COLO668 (cell line): ENCODE measurements at regions not wholly inside any gene's neighbourhood (a gene's known extent, or its start where the extent isn't known, plus 50 kb on each side); places are given as distances from the start of the nearest gene placed in this dataset.
"Not testable (repeated sequence)": the region's sequence is repeated elsewhere in the genome, so short reads cannot be mapped to it uniquely, and the experiment has no call there.

ENCODE experiments used
- DNase-seq: peaks from one replicate; lab custom pipeline; 2025; ENCODE audit not compliant: unreplicated experiment; lab: John Stamatoyannopoulos, UW

DNA sequence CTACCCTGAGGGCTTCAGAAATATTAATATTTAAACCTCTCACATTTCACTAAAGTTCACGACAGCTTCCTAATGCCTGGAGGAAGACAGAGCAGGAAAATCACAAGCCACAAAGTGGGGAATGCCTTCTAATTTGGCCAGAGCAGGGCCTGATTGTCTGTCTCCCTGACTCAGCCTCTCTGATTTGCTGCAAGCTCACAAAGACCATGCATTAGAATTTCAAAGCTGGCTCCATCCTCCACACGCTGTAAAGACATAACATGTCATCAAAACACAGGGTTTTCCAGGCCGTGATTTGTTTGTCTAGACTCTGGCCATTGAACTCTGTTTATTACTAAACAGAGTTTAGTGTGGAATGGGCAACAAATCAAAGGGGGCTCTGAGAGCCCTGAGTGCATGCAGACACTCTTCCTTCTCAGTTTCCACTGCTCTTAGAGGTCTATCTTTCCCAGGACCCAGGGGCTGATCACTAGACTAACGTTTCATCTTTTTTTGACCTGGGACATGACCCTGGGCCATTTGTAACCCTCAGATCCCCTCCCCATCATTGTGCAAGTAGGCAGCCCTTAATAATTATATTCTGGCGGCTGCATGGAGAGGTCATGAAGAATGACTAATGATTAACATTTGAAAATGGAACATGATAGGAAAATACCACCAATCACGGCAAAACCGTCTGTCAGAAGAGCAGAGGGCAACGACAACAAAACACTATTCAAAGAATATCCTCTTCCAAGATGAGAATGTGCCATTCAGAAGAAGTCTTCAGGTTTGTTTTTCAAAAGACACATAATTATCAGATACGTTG lies 140.2 kb downstream of the ENC1 start:
- no peak for DNase-seq

DNA sequence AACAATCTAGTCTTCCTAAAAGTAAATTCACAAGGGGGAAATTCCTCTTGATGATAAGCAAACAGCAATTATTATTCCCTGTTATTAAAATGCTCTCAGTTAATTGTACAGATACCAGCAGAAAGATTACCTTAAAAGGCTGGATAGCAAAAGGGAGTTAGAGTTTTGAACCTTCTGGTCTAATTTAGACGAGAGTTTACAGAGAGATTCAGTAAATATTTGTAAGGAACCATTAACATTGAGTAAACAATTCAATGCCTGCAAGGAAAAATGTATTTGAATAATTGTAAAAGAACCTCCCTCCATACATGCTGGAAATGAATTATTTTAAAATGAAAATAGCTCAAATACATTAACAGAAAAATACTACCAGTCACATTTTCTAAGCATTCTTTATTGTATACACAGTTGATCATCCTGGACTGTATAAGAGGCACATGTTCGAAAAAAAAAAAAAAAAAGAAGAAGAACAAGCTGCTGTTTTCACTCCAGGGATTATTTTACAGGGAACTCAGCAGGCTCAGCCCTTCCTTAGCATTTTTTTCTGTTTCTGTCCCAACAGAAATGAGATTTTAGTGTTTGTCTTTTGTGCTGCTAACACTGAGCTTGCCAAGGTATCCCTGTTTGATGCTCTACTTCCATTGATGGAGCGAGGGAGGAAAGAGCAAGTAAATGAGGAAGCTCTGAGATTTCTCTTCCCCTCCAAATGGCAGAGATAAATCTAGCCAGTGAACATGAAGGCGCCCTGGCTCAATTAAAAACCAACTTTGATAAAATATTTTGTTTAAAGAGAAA lies 141.1 kb downstream of the ENC1 start:
- DNase-seq = no peak

DNA sequence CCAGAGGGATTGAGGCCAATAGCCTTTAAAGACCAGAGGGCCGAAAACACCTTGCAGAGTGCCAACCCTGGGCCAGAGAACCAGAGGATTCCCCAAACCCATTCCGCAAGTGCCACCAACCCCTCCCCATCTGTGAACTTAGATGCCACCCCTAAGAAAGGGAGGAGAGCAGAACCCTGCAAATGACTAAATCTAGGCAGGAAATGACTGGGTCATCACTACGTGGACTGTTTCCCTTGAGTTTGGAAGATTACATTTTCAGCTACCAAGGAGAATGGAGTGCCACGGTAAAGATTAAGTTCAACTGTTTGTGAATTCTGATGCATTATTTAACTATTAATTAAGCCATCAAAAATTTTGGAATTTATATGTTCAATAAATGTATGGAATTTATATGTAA lies 142.8 kb downstream of the ENC1 start:
- DNase-seq = no peak

DNA sequence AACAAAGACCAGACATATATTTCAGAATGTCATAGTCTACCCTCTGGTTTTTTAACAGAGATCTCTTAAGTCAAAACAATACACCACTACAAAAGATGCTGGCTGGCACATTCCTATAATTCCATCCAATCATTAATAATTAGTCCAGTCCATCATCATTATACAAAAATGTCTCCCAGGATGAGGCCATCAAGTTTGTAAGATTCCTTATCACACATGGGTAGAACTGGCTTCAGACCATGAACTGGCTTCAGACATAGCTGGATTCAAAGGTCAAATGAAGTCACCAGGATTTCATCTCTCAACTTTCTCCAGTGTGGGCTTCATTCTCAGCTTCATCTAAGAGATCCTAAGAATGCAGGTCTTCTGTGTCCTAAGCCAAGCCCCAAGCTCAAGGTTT lies 147.1 kb downstream of the ENC1 start:
- no peak for DNase-seq

DNA sequence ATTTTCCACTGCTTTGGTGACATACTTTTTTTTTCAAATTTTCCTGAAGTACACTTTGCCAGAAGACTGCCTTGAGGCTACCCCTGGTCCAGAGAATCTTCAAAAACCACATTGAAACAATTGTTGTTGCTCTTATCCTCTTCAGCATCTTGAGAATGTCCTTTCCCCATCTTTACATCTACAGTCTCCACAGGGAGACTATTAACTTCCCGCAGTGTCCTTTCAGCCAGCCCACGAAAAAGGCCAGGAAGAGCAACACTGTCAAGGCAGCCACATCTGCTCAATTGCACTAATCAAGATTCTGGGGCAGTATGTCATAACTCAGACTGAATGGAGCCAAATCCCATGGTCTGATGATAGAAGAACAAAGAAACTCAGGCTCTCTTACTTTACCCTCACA lies 148.3 kb downstream of the ENC1 start:
- no peak for DNase-seq

DNA sequence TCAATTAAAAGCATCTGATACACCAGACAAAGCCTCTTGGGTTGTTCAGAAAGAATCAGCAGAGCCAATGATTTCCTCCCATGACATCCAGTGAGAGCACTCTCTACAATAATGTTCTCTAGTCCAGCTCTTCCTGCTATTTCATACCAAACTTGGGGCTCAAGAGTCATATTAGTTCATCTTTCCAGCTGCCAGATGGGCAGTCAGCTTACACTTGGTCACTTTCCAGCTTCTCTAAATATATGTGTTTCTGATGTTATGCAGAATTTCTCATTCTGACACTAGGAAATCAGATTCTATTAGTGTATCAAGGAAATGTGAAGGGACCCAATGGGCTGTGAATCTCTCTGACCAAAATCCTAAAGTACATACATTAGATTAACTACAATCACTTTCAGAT lies 148.9 kb downstream of the ENC1 start:
- no peak for DNase-seq

DNA sequence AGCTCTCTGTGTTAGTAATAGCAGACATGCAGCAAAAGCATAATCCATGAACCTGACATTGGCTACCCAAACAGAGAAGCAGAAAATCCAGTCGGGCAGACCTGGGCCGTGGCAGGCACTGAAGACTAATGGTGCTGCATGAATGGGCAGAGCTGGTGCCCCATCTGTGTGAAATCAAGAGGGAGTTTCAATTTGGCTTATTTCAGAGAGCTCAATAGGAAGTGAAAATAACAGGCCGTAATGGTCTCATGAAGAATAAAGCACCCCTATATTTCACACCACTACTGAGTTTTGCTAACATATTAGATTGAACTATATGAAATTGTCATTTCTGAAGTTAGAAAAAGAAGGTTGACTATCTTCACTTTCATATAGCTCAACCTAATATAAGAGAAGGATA lies 149.7 kb downstream of the ENC1 start:
- no peak for DNase-seq

DNA sequence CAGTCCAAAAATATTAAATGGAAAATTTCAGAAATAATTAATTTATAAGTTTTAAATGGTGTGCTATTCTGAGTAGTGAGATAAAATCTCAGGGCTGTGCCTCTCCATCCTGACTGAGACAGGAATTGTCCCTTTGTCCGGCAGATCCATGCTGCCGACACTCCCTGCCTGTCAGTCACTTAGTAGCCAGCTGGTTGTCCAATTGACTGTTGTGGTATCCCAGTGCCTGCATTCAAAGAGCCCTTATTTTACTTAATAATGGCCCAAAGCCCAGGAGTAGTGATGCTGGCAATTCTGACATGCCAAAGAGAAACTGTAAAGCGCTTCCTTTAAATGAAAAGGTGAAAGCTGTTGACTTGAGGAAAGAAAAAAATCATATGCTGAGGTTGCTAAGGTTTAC lies 157.5 kb downstream of the ENC1 start:
- no peak for DNase-seq

DNA sequence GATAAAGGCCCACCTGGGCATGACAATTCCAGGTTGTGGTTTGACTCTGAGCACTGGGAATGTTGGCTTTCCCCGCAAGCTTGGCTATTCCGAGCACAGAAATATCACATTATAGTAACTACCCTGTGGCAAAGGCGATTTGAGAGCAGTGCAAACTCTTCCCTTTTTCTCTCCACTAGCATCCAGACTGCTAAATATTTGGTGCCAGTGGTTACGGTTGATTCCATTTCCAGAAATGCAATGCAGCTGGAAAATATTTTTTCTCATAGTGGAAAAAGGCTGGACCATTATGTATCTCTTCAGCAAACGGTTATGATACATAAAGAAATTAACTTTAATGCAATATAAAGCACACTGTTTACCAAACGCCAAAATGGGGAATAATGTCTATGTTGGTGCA lies 158.0 kb downstream of the ENC1 start:
- no peak for DNase-seq

DNA sequence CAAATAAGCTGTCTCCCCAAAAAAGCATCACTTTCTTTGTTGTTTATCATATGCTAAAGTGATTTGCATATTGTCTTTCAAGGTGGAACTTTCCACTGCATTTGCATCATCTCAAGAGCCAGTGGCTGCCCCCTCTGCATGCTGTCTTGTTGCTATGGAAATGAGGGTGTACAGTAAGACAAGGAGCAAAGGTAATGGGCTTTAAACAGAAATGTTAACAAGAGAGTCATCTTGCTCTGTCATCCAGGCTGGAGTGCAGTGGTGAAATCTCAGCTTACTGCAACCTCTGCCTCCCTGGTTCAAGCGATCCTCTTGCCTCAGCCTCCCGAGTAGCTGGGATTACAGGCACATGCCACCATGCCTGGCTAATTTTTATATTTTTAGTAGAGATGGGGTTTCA lies 159.2 kb downstream of the ENC1 start:
- not testable (repeated sequence) for DNase-seq

DNA sequence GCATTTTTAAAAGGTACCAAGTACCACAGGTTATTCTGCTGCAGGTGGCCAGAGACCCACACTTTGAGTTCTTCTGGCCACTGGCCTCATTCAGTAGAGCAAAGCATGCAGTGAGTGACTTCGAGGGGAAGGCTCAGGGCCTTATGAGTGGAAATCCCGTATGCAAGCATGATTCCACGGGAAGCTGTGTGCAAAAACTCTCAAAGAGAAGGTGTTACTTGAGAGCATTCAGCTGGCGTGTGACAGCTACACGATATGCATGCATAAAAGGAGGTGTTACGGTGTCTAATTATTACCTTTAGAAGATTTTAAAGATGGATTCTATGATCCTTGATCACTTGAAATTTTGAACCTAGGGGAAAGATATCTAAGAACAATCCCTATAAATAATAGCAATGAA lies 160.3 kb downstream of the ENC1 start:
- DNase-seq = no peak

DNA sequence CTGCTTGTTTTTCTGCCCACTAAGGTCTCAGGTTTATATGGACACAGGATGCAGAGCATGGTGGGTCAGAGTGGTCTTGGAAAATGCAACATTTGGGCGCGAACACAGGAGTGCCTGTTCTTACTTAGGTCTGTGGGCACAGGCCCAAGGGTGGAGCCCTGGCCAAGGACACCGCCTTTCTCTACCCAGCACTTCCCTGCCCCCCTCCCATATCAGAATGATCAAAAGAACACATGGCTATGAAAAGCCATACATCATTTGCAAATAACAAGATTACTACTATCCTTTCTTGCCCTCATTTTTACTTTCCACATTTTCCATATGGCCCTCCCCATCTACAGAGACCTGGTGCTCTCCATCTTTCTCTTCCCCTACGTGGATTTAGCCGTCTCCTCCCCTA lies 162.2 kb downstream of the ENC1 start:
- no peak for DNase-seq

DNA sequence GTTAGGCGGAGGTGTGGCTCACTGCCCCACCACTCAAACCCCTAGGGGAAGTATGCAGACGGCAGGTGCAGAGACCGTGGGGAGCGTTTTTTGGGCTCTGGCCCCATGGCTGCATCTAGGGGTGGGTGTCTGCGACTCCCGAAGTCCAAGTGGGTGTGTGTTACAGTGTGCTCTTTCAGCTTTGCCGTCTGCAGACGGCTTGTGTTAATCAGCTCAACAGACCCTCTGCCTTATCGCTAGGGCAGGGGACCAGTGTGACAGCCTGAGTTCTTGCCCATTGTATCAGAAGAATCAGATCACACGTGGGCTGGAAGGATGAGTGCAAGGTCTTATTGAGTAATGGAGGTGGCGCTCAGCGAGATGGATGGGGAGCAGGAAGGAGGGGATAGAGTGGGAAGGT lies 162.8 kb downstream of the ENC1 start:
- no peak for DNase-seq

DNA sequence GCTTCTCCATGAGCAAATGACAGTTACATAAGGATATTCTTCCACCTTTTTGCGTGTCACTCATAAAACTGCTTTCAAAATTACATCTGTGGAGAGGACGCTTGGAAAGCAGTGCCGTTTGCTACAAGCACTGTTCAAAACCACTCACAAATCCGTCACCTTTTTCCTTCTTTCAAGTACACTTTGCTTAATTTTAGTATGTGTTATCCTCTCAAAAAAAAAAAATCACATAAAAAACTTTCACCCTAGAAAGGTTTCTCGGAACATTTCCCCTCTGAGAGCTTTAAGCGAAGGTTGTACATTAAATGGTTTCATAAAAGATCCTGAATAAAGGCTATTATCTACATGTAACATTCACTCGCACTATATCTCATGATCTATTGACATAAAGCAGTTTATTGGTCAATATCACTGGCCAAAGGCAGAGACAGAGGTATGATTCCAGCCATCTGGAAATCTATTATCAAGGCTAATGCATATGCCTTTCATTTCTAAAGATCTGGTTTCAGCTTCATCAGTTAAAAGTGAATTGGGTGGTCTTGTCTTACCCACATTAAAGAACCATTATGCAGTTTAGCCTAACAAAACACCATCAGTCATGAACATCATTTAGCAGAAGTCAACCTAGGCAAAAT lies 163.6 kb downstream of the ENC1 start:
- no peak for DNase-seq

DNA sequence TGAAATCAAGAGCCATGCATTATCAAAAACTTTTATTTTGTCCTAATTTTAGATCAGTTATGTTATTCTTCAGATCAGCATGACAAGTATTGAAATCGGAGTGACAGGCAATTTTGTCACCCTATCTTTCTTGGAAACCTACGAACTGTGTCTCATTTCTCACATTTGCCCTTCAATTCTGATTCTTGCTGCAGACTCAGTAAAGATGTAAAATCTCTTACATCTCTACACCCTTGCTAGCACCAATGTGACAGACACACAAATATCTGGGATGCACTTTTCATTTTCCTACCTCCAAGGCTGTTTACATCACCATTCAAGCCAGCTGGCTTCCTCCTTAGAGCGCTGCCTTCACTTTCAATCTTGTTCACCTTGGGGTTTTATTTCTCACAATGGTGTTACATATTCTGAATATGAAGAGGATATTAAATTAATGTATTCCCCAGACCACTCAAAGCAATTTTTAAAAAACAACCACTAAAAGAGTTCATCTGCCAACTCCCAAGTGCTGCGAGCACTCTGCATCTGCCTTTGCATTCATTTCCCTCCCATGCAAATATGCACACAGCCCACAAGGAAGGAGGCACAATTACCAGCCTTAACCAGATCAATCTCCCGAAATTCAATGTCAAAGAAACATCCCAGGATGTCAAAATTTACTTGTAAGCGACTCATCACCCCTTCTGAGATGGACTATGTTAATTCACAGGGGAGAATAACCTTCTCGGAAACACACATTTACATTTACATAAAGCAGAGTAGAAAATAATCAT lies 164.3 kb downstream of the ENC1 start:
- no peak for DNase-seq

DNA sequence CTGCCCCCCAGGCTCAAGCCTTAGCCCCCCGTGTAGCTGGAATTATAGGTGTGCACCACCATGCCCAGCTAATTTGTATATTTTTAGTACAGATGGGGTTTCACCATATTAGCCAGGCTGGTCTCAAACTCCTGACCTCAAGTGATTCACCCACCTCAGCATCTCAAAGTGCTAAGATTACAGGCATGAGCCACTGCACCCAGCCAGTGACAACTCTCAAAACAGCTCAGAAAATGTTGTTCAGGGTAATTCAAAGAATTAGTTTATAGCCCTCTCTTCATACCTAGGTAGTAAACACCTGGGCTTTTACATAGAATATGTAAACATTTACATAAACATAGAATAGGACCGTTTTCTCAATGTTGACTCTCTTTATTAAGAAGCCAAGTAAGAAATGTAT lies 168.7 kb downstream of the ENC1 start:
- DNase-seq = no peak

DNA sequence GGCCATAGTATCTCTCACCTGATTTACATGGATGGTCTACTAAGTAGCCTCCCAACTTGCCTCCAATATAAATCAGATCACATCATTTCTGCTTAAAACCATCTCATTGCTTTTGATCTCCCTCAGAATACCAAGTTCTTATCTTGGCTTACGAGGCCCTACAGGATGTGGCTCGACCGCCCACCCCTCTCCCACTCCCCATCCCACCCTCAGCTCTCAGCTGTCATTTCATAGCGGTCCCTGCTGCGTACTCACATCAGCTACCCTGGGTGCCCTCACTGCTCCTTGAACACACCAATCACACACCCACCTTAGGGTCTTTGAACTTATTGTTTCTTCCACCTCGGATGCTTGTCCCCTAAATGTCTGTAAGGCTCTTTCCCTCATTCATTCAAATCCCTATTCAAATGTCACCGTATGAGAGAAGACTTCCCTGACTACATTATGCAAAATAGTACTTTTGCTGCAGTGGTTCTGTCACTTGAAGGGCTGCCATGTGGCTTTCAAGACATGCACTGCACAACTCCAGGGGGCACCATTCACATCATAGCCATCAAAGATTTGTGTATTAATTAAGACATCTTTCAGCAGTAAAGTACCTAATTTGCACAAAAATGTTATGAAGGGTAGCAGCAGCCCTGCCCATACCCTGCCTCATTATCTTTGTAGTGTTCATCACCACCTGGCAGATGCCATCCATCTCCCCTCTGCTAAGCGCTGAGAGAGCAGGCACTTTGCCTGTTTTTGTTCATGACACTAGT lies 171.1 kb downstream of the ENC1 start:
- no peak for DNase-seq

DNA sequence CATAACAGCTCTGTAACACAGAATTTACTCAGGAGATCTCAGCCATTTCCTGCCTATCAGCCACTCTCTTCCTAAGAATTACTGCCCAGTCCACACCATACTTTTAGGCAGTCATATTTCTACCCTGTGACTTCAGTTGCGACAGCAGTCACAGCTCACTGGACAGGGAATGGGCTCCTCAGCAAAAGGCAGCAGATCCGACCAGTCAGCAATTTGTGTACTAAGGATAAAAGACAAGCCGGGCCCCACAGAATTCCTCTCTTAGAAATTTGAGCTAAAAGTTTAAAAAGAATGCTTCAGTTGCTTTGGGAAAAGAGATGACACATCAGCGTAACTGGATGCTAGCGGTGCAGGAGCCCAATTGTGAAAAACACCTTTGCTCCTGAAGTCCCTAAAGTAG lies 172.1 kb downstream of the ENC1 start:
- no peak for DNase-seq

DNA sequence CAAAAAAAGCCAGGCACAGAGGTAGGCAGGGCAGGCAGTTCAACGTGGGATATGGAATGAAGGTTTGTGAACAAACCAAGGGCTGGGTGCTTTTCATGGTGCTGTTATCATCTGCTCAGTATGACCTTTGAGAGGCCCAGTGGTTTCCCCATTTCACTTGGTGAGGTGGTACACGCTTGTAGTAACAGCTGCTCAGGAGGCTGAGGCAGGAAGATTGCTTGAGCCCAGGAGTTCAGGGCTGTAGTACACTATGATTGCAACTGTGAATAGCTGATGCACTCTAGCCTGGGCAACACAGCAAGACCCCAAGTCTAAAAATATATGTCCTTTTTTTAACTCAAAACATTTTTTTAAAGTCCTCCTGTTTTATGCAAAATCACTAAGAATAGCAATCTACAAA lies 174.8 kb downstream of the ENC1 start:
- no peak for DNase-seq

DNA sequence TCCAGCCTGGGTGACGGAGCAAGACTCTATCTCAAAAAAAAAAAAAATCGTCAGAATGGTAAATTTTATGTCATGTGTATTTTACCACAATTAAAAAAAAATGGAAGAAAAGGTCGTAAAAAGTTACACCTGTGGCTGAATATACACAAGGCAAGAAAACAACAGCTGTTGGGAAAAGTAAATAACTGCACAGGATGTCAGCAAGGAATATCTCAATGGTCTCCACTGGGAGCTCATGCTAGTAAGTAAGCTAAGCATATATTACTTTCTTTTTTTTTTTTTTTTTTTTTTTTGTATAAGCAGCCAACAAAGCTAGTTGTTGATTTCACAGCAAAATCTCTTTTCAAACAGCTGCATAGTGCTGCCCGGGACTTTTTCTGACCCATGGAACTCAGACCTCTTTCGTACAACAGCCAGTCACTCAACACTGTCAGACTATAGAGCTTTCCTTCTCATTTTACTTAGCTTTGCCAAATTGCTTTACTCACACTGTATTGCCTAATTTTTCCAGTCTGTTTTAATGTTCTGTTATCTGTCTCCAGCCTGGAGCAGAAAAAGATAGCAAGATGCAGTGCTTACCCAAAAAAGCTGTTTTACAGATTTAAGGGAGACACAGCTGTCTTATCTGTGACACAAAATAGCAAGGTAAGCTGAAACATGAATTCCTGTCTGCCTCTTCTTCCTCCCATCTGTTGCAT lies 175.9 kb downstream of the ENC1 start:
- DNase-seq = no peak
